BE2C (cell line): ENCODE measurements at regions not wholly inside any gene's neighbourhood (a gene's known extent, or its start where the extent isn't known, plus 50 kb on each side); places are given as distances from the start of the nearest gene placed in this dataset.
"Not testable (repeated sequence)": the region's sequence is repeated elsewhere in the genome, so short reads cannot be mapped to it uniquely, and the experiment has no call there.

Source experiments
- DNase-seq: peaks from one replicate; pipeline ENCODE4 v3.0.0-alpha.2; 2020
- H3K27me3 ChIP-seq: fragments of 250-450 bp; sonication (Bioruptor Pico); 2 replicates; pipeline ENCODE4 v1.5.1; 2020; ENCODE audit warnings: mild to moderate bottlenecking
- H3K36me3 ChIP-seq: fragments of 250-450 bp; sonication (Bioruptor Pico); 2 replicates; pipeline ENCODE4 v1.5.1; 2020; ENCODE audit warnings: mild to moderate bottlenecking
- H3K4me1 ChIP-seq: fragments of 250-450 bp; sonication (Bioruptor Pico); 2 replicates; pipeline ENCODE4 v1.5.1; 2020
- H3K4me3 ChIP-seq: 2 replicates; pipeline ENCODE4 v1.5.1; 2011; ENCODE audit warnings: low read depth, low read length
- H3K9me3 ChIP-seq: fragments of 250-450 bp; sonication (Bioruptor Pico); 2 replicates; pipeline ENCODE4 v1.5.1; 2020
- CTCF ChIP-seq: IDR thresholded peaks from 2 replicates; pipeline ENCODE4 v1.5.1; 2012; ENCODE audit warnings: mild to moderate bottlenecking, low read depth, low read length

- H3K27me3 ChIP-seq, result no peaks in the 10 kb centered on the region
- no peaks in the 10 kb centered on the region for H3K9me3 ChIP-seq
- no peak overlapping the region for H3K4me3 ChIP-seq
- H3K4me1 ChIP-seq, result peaks cover 38% of the 10 kb centered on the region
- H3K36me3 ChIP-seq, result no peaks in the 10 kb centered on the region; the same call in 1 of the 2 replicates
- TF ChIP-seq CTCF, result no peak
- DNase-seq, result peak; percentile 58
Observed at GRCh38 chr16:85202051-85202601, 89.9 kb upstream of the CIBAR2 start.

- DNase-seq, result peak; percentile 95
- H3K4me3 ChIP-seq, result no peak overlapping the region
- peaks cover 42% of the 10 kb centered on the region for H3K4me1 ChIP-seq
- no peaks in the 10 kb centered on the region for H3K9me3 ChIP-seq
- TF ChIP-seq CTCF, result no peak
- H3K36me3 ChIP-seq, result no peaks in the 10 kb centered on the region; the same call in 1 of the 2 replicates
- no peaks in the 10 kb centered on the region for H3K27me3 ChIP-seq
Observed at GRCh38 chr16:85202631-85203461, 90.6 kb upstream of the CIBAR2 start.

- H3K36me3 ChIP-seq, result peaks cover 3% of the 10 kb centered on the region
- DNase-seq, result no peak
- no peaks in the 10 kb centered on the region for H3K27me3 ChIP-seq
- peaks cover 48% of the 10 kb centered on the region for H3K4me1 ChIP-seq
- no peak for TF ChIP-seq CTCF
- no peaks in the 10 kb centered on the region for H3K9me3 ChIP-seq
- H3K4me3 ChIP-seq, result no peak overlapping the region
Observed at GRCh38 chr16:85203462-85203813, 91.2 kb upstream of the CIBAR2 start.

GRCh38 chr16:85204242-85205010 is 92.2 kb upstream of the CIBAR2 start:
- peaks cover 48% of the 10 kb centered on the region for H3K4me1 ChIP-seq
- H3K9me3 ChIP-seq, result no peaks in the 10 kb centered on the region

GRCh38 chr16:85205257-85205656 is 93.0 kb upstream of the CIBAR2 start:
- DNase-seq, H3K27me3 ChIP-seq, H3K4me3 ChIP-seq, H3K36me3 ChIP-seq, H3K9me3 ChIP-seq: not testable (repeated sequence)
- H3K4me1 ChIP-seq, result peaks cover 51% of the 10 kb centered on the region

More at GRCh38 chr16:85204242-85205010, 92.2 kb upstream of the CIBAR2 start:
- TF ChIP-seq CTCF, result no peak
- no peak for DNase-seq
- H3K4me3 ChIP-seq, result no peak overlapping the region
- peaks cover 5% of the 10 kb centered on the region for H3K36me3 ChIP-seq
- H3K27me3 ChIP-seq, result no peaks in the 10 kb centered on the region

- H3K4me1 ChIP-seq, result peaks cover 46% of the 10 kb centered on the region
- no peak overlapping the region for H3K4me3 ChIP-seq
- H3K9me3 ChIP-seq, result no peaks in the 10 kb centered on the region
- H3K27me3 ChIP-seq, result no peaks in the 10 kb centered on the region
- no peak for TF ChIP-seq CTCF
- H3K36me3 ChIP-seq, result peaks cover 5% of the 10 kb centered on the region
- DNase-seq, result peak; percentile 67
Observed at GRCh38 chr16:85205747-85206471, 93.6 kb upstream of the CIBAR2 start.
